ENCODE measurements at regions not wholly inside any gene's neighbourhood (a gene's known extent, or its start where the extent isn't known, plus 50 kb on each side); places are given as distances from the start of the nearest gene placed in this dataset.

GRCh38 chrX:40504801-40505605 lies 75.8 kb upstream of the ATP6AP2 start:
- no peaks in the 10 kb centered on the region for H3K4me1 ChIP-seq (ENCODE audit: insufficient read depth, low read length)
- H3K9me3 ChIP-seq (ENCODE audit: low read length) = no peaks in the 10 kb centered on the region
- no peak overlapping the region for H3K4me3 ChIP-seq (ENCODE audit: low read length)
- H3K27me3 ChIP-seq (ENCODE audit: insufficient read depth, low read length) = no peaks in the 10 kb centered on the region
- no peak overlapping the region for H2AFZ ChIP-seq (ENCODE audit: low read depth, low read length)
- H3K36me3 ChIP-seq (ENCODE audit: insufficient read depth, low read length) = no peaks in the 10 kb centered on the region

DNA sequence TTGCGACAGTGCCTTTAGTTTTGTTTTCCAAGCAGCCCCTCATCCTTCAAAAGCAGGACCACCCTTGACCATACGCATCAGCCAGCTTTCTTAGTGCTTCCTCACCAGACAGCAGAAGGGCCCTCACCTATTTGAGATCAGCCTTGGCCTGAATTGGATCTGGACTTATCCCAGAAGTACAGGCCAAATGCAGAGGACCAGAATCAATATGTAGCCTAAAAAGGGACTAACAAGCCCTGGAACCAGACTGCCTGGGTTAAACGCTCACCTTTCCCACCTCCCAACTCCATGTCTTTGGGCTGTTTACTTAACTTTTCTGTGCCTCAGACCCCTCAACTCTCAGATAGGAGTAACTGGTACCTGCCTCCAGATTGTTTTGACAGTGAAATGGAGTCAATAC lies 77.7 kb upstream of the ATP6AP2 start:
- H3K36me3 ChIP-seq (ENCODE audit: insufficient read depth, low read length) = no peaks in the 10 kb centered on the region
- H2AFZ ChIP-seq (ENCODE audit: low read depth, low read length) = no peak overlapping the region
- H3K27me3 ChIP-seq (ENCODE audit: insufficient read depth, low read length) = no peaks in the 10 kb centered on the region

GRCh38 chrX:40502688-40503087 lies 78.1 kb upstream of the ATP6AP2 start:
- Histone ChIP-seq H3K36me3 (ENCODE audit: insufficient read depth, low read length) (no peaks in the 10 kb centered on the region), H2AFZ (ENCODE audit: low read depth, low read length) (no peak overlapping the region), H3K4me1 (ENCODE audit: insufficient read depth, low read length) (no peaks in the 10 kb centered on the region), H3K27me3 (ENCODE audit: insufficient read depth, low read length) (no peaks in the 10 kb centered on the region), H3K4me3 (ENCODE audit: low read length) (no peak overlapping the region), H3K9me3 (ENCODE audit: low read length) (no peaks in the 10 kb centered on the region)

More for the DNA sequence above, 77.7 kb upstream of the ATP6AP2 start:
- Histone ChIP-seq H3K4me3 (ENCODE audit: low read length) (no peak overlapping the region), H3K4me1 (ENCODE audit: insufficient read depth, low read length) (no peaks in the 10 kb centered on the region), H3K9me3 (ENCODE audit: low read length) (no peaks in the 10 kb centered on the region)

DNA sequence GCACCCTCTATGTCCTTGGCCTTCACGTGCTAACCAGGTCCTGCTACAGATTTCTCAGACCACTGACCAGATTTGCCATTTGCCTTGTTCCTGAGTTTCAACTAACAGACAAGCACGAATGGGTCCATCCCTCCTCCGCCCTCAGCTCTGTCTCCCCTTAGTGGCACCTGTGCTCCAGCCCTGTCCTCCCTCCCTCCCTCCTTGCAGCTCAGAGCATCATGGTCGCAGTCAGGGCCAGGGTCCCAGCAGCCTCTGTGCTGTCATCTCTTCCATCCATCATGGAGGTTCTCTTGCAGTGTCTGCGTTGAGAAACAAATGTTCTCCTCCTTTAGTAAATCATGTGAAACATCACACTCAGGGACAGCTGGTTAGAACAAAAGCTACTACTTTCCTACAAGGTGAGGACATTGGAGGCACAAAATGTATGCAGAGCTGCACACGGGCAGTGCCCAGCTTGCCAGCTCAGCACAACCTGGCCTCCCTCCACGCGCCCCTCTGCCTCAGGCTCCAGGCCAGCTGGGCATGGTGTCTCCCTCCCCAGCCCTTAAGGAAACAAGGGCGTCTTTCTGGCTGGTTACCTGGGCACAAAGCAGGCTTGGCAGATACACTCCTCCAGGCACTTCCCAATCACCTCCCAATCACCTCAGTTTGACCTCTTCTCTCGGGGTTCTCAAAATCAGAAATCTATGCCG lies 79.5 kb upstream of the ATP6AP2 start:
- H3K9me3 ChIP-seq (ENCODE audit: low read length) = no peaks in the 10 kb centered on the region
- H3K4me1 ChIP-seq (ENCODE audit: insufficient read depth, low read length) = no peaks in the 10 kb centered on the region
- H3K27me3 ChIP-seq (ENCODE audit: insufficient read depth, low read length) = no peaks in the 10 kb centered on the region
- H3K4me3 ChIP-seq (ENCODE audit: low read length) = no peak overlapping the region
- no peak overlapping the region for H2AFZ ChIP-seq (ENCODE audit: low read depth, low read length)
- no peaks in the 10 kb centered on the region for H3K36me3 ChIP-seq (ENCODE audit: insufficient read depth, low read length)

- Histone ChIP-seq H3K4me1 (ENCODE audit: insufficient read depth, low read length) (no peaks in the 10 kb centered on the region), H2AFZ (ENCODE audit: low read depth, low read length) (no peak overlapping the region), H3K9me3 (ENCODE audit: low read length) (no peaks in the 10 kb centered on the region), H3K4me3 (ENCODE audit: low read length) (no peak overlapping the region), H3K36me3 (ENCODE audit: insufficient read depth, low read length) (no peaks in the 10 kb centered on the region), H3K27me3 (ENCODE audit: insufficient read depth, low read length) (no peaks in the 10 kb centered on the region)
These were observed 84.0 kb upstream of the ATP6AP2 start for GRCh38 chrX:40496728-40497127.

DNA sequence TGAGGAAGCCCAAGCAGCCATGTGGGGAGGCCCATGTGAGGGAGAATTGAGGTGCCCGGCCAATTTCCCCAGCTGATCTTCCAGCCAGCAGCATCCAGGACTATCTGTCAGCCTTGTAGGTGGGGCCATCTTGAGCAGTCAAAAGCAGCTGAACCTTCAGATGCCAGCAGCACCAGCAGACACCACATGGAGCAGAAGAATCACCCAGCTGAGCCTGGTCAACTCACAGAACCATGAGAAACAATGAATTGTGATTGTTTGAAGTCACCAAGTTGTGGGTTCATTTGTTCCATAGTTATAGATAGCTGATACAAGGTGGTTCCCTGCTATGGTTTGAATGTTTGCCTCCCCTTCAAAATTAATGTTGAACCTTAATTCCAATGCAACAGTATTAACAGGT lies 85.1 kb upstream of the ATP6AP2 start:
- no peaks in the 10 kb centered on the region for H3K9me3 ChIP-seq (ENCODE audit: low read length)

DNA sequence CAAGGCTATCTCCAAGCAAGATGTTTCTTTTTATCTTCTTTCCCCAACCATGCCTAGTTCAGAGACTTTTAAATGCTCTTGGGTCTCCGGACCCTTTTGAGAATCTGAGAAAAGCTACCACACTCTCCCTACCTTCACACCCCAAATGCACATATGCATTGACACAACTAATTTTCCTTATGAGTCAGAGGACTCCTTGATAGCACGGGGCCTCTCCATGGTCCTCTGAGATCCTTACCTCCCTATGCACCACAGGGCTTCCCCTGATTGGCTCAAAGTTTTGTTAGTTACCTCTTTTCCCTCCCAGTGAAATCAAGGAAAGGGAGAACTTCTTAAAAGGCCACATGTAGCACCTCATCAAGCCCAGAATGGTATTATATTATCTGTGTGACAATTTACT lies 86.8 kb upstream of the ATP6AP2 start:
- Histone ChIP-seq H3K9me3 (ENCODE audit: low read length) (no peaks in the 10 kb centered on the region), H3K4me1 (ENCODE audit: insufficient read depth, low read length) (no peaks in the 10 kb centered on the region), H3K36me3 (ENCODE audit: insufficient read depth, low read length) (no peaks in the 10 kb centered on the region), H2AFZ (ENCODE audit: low read depth, low read length) (no peak overlapping the region), H3K27me3 (ENCODE audit: insufficient read depth, low read length) (no peaks in the 10 kb centered on the region), H3K4me3 (ENCODE audit: low read length) (no peak overlapping the region)

More for the DNA sequence above, 85.1 kb upstream of the ATP6AP2 start:
- H3K4me1 ChIP-seq (ENCODE audit: insufficient read depth, low read length) = no peaks in the 10 kb centered on the region
- H2AFZ ChIP-seq (ENCODE audit: low read depth, low read length) = no peak overlapping the region
- H3K4me3 ChIP-seq (ENCODE audit: low read length) = no peak overlapping the region
- no peaks in the 10 kb centered on the region for H3K27me3 ChIP-seq (ENCODE audit: insufficient read depth, low read length)
- no peaks in the 10 kb centered on the region for H3K36me3 ChIP-seq (ENCODE audit: insufficient read depth, low read length)

- peaks cover 4% of the 10 kb centered on the region for H3K4me1 ChIP-seq (ENCODE audit: insufficient read depth, low read length)
- no peak overlapping the region for H3K4me3 ChIP-seq (ENCODE audit: low read length)
- no peaks in the 10 kb centered on the region for H3K9me3 ChIP-seq (ENCODE audit: low read length)
- H2AFZ ChIP-seq (ENCODE audit: low read depth, low read length) = no peak overlapping the region
- no peaks in the 10 kb centered on the region for H3K36me3 ChIP-seq (ENCODE audit: insufficient read depth, low read length)
- H3K27me3 ChIP-seq (ENCODE audit: insufficient read depth, low read length) = peaks cover 2% of the 10 kb centered on the region
These were observed 92.5 kb upstream of the ATP6AP2 start for GRCh38 chrX:40488296-40488695.

DNA sequence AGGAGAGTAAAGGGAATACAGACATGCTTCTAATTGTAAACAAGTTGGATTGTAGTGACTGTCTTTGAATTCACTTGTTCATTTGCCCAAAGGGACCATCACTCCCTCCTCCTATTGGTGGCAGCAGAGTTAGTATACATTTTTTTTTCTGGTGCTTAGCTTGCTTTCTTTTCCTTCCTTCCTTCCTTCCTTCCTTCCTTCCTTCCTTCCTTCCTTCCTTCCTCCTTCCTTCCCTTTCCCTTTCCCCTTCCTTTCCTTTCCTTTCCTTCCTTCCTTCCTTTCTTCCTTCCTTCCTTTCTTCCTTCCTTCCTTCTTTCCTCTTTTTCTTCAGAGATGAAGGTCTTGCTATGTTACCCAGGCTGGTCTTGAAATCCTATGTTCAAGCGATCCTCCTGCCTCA lies 94.8 kb upstream of the ATP6AP2 start:
- H3K4me1 ChIP-seq (ENCODE audit: insufficient read depth, low read length) = peaks cover 4% of the 10 kb centered on the region
- H3K9me3 ChIP-seq (ENCODE audit: low read length) = no peaks in the 10 kb centered on the region
- H3K27me3 ChIP-seq (ENCODE audit: insufficient read depth, low read length) = peaks cover 2% of the 10 kb centered on the region
- H3K4me3 ChIP-seq (ENCODE audit: low read length) = no peak overlapping the region
- H2AFZ ChIP-seq (ENCODE audit: low read depth, low read length) = no peak overlapping the region
- no peaks in the 10 kb centered on the region for H3K36me3 ChIP-seq (ENCODE audit: insufficient read depth, low read length)

GRCh38 chrX:40485102-40485826 lies 95.5 kb upstream of the ATP6AP2 start:
- H3K9me3 ChIP-seq (ENCODE audit: low read length) = no peaks in the 10 kb centered on the region
- H3K36me3 ChIP-seq (ENCODE audit: insufficient read depth, low read length) = no peaks in the 10 kb centered on the region
- H3K27me3 ChIP-seq (ENCODE audit: insufficient read depth, low read length) = peaks cover 2% of the 10 kb centered on the region
- no peak overlapping the region for H3K4me3 ChIP-seq (ENCODE audit: low read length)
- H3K4me1 ChIP-seq (ENCODE audit: insufficient read depth, low read length) = peaks cover 4% of the 10 kb centered on the region
- H2AFZ ChIP-seq (ENCODE audit: low read depth, low read length) = no peak overlapping the region

DNA sequence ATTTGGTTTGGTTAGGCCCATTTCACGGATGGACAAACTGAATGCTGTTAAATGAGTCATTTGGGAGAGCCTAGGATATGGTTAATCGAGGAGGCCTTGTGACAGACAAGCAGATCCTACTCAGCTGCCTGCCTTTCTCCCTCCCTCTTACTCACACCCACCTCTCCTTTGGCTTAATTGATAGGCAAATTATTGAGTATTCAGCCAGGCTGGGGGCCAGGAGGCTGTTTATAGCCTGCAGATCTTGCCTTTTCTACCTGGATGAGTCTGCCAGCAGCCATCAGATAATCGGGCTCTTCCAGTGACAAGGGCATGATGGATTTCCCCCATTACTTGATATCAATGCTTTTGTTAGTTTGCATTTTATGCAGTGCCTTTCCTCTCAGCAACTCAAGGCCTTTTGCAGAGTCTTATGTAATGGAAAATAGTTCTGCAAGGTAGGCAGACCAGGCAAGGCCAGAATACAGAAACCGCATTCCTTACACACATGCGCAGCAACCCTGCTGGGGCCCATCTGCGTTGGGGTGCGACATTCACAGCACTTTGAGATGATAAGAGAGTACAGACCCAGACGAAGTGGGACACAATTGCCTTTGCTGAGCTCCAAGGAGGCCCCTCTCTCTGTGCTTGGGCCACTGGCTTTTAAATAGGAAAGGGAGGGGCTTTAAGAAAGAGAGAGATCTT lies 96.2 kb upstream of the ATP6AP2 start:
- no peak overlapping the region for H2AFZ ChIP-seq (ENCODE audit: low read depth, low read length)
- peaks cover 2% of the 10 kb centered on the region for H3K27me3 ChIP-seq (ENCODE audit: insufficient read depth, low read length)
- no peaks in the 10 kb centered on the region for H3K36me3 ChIP-seq (ENCODE audit: insufficient read depth, low read length)
- H3K9me3 ChIP-seq (ENCODE audit: low read length) = no peaks in the 10 kb centered on the region
- H3K4me3 ChIP-seq (ENCODE audit: low read length) = no peak overlapping the region
- H3K4me1 ChIP-seq (ENCODE audit: insufficient read depth, low read length) = peaks cover 4% of the 10 kb centered on the region

- Histone ChIP-seq H3K9me3 (ENCODE audit: low read length) (no peaks in the 10 kb centered on the region), H3K4me3 (ENCODE audit: low read length) (no peak overlapping the region), H3K4me1 (ENCODE audit: insufficient read depth, low read length) (peaks cover 4% of the 10 kb centered on the region), H2AFZ (ENCODE audit: low read depth, low read length) (no peak overlapping the region), H3K36me3 (ENCODE audit: insufficient read depth, low read length) (no peaks in the 10 kb centered on the region), H3K27me3 (ENCODE audit: insufficient read depth, low read length) (peaks cover 2% of the 10 kb centered on the region)
These were observed 97.3 kb upstream of the ATP6AP2 start for GRCh38 chrX:40483502-40483901.

Data from neuron (in vitro differentiated cells).